GM21529 (cell line): ENCODE measurements at regions not wholly inside any gene's neighbourhood (a gene's known extent, or its start where the extent isn't known, plus 50 kb on each side); places are given as distances from the start of the nearest gene placed in this dataset.
"Not testable (repeated sequence)": the region's sequence is repeated elsewhere in the genome, so short reads cannot be mapped to it uniquely, and the experiment has no call there.

Source experiments
- ATAC-seq: cut with Tn5 transposase; IDR thresholded peaks from one replicate; pipeline ENCODE4 v1.9.1; 2021; ENCODE audit not compliant: unreplicated experiment

DNA sequence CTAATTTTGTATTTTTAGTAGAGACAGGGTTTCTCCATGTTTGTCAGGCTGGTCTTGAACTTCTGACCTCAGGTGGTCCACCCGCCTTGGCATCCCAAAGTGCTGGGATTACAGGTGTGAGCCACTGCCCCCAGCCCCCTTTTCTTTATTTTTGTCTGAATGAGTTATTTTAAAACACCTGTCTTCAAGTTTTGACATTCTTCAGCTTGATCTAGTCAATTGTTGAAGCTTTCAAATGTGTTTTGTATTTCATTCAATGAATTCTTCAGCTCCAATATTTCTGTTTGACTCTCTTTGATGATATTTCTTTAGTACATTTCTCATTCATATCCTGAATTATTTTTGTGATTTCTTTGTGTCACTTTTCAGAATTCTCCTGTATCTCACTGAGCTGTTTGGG, 486.2 kb downstream of the DMAC1 start:
- no peak for ATAC-seq

DNA sequence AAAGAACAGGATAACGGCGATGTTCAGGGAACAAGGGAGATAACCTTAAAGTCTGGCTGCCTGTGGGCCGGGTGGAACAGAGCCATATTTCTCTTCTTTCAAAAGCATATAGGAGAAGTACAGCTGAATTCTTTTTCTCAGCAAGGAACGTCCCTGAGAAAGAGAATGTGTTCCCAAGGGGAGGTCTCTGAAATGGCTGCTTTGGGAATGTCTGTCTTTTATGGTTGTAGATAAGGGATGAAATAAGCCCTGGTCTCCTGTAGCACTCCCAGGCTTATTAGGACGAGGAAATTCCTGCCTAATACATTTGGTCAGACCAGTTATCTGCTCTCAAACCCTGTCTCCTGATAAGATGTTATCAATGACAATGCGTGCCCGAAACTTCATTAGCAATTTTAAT, 490.5 kb downstream of the DMAC1 start:
- ATAC-seq: not testable (repeated sequence)

DNA sequence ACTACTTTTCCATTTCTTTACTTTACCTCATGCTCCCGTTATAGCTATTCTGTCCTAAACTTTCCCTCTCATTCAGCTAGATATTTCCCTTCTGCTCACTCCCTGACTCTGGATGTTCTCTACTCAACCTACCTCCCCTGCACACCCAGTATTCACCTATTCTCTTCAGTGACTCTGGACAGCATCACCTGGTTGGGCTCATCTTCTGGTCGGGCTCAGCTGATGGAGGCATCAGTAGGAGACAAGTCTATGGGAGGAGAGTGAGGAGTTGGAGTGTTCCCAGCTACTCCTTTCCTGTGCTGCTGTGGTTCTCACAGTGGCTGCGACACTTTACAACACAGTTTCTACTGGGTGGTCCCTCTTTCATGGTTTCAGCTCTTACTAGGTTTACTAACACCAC, 493.9 kb downstream of the DMAC1 start:
- ATAC-seq: no peak

DNA sequence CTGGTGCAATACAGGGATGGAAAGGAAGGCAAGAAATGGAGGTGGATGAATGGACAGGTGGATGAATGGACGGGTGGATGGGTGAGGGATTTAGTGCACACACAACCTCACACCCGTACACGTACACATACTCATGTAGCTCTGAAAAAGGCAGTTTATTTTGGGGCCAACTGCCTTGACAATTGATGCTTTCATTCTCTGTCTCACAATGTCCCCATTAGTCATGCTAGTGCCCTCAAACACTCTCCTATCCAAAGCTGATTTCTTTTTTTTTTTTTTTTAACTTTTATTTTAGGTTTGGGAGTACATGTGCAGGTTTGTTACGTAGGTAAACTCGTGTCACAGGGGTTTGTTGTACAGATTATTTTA, 495.0 kb downstream of the DMAC1 start:
- no peak for ATAC-seq

DNA sequence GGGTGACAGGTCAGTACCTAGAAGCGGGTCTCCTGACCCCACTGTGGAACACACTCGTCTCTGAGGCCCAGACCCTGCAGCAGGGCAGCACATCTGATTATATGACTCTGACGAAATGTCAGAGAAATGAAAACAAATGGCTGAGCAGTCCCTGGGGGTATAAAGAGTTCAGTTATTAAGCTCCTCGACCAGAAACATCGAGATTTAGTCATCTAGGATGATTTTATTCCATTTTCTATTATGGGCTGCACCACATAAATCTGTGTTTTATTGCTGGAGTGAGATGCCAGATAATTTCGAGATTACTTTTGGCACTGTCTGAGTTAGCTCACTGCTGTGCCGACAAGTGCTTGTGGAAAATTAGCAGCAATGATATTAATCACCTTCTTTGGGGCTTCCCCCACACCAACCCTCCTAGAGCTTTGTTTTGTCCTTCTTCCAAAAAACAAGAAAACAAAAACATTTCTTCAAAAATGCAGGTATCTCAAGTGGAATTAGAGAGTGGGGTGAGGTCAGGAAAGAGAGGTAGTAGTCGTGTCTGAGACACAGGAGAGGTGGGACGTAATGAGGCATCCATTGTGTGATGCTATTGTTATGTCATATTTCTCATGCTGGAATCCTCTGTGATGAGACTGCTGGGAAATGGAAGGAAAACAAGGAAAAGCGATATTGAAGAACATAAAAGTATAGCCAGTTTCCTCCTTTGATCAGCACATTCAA, 495.5 kb downstream of the DMAC1 start:
- no peak for ATAC-seq

DNA sequence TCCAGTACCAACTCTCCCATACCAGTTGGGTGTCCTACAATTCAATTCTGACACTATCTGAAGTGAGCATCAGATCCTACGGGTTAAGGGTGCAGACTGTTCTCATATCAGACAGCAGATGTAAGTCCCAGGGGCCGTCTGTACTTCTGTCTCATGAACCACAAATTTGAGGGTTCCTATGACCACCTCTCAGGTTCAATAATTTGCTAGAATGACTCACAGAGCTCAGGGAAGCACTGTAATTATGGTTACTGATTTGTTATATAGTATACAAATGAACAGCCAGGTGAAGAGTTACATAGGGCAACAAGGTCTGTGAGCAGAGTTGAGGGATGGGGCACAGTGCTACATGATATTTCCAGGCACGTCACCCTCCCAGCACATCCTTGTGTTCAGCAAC, 499.1 kb downstream of the DMAC1 start:
- peak; percentile 21 for ATAC-seq

DNA sequence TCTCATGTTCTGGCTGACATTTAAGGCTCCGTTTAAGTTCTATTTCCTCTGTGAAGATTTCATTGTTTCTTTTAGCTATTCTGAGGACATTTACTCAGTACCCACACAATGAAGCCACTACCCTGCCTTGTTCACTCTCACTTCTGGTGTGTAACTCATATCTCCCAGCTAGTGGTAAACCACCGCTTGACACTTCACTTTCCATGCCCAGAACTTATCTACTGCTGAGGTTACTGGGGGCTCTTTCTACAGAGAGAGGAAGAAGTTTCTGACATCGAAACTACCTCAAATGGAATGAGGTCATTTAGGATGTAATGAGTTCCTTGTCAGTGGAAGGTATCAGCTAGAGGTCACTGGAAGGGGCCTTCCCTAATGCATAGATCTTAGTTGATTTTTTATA, 501.5 kb downstream of the DMAC1 start:
- peak; percentile 99 for ATAC-seq

DNA sequence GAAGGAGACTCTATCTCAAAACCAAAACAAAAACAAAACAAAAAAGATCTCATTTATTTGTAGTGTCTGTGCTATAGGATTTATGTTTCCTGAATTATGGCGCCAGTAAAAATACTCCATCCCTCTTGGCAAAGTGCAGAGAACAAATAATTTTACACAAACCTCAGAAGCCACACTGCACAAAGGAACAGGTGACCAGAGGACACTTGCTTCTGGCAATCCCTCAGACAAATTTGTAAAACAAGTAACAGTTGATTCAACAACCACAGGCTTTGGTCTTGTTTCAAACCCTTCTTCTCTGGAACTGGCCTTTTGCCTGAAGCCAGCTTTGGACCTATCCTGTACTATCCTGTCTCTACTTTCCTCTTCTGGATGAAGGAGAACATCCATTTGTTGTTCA, 502.1 kb downstream of the DMAC1 start:
- ATAC-seq: no peak

DNA sequence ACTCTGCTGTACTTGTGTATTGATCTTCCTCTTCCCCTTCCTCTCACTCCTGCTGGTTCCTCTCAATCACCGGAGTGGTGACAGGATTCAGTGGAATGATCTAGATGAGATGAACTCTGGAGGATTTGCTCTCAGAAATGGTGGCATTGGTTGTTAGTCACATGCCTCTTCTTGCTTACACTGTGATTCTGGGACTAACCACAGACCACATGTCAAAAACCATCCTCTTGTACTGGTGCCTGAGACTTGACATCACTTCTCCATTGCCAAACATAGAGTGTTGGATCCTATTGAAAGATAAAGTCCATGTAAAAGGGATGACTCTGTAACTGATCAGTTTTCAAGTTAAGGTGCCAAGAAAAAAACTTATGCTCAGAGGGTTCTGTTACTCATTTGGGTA, 506.5 kb downstream of the DMAC1 start:
- ATAC-seq: no peak

DNA sequence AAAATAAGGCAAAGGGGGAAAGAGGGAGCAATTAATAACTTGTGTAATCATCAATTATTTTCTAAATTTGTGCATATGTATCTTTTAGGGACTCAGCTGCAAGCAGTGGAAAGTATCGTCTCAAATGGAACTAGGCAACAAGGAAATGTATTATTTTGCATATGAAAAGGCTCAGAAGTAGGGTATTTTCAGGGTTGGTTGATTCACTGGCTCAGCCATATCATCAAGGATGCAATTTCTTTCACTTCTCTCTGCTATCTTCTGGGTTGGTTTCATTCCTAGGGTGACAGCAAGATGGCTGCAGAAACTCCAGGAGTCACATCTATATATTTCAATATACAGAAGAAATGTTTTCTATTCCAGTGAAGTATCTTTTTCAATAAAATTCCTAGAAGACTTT, 509.8 kb downstream of the DMAC1 start:
- peak; percentile 74 for ATAC-seq

DNA sequence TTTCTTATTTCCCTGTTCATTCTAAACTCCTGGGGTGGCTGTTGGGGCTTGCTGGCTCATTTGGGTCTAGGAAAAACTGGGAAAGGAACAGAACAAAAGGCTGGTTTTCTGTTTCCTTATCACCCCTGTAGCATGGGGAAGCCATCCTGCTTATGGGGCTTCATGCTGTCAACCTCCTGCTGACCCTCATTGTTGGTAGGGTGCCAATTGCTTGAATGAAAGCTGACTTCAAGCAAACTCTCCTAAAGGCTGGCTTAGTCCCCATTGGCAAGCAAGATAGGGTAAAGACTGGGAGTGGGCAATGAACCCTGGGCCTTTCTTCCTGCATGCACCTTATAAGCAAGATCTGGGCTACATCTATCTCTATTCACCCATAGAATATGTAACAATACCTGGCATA, 511.6 kb downstream of the DMAC1 start:
- no peak for ATAC-seq

DNA sequence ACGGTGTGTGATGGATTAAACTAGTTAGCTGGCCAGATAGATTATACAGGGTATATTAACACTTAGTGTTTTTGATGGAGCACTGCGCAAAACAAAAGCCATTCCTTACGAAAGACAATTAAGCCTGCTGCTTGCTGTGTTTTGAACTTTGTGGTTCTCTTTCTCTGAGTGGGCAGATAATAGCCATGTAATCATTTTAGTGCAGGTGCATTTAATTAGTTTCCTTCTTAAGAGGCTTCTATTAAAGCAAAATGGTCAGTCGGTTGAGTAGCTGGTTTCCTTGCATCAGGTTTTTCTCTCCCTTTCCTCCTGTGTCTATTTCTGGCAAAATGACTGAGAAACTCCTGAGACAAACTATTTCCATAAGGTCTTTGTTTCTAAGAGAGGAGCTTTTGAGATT, 512.5 kb downstream of the DMAC1 start:
- no peak for ATAC-seq

DNA sequence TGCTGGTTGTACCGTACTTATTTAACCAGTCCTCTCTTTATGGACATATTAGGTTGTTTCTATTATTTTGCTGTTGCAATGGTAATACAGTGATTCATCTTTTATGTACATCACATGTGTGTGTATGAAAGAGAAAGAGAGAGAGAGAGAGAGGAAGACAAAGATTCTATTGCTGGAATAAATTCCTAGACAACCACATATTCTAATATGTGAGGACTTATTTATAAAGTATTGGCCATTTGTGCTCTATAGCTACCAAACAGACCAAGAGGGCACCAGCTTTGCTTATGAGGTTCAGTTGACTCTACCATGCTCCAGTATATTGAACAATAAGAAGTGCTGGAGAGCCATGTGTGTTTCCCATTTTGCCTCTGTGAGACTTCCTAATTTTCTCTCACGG, 513.5 kb downstream of the DMAC1 start:
- no peak for ATAC-seq

DNA sequence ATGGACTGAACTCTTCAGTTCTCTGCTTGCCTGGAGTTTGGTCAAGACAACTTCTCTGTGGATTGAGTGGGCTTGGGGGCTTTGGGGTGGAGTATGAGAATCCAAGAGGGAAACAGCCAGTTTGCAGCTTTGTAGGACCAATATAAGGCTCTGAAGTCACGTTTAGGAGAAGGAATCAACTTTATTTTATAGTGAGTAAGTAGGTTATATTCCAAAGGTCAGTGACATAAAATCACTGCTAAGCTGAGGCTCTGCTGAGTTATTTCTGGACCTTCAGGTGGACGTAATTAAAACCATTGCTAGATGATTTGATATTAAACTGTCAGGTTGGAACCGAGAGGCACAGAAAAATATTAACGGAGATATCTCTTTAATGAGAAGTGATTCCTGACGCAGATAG, 514.4 kb downstream of the DMAC1 start:
- ATAC-seq: no peak

DNA sequence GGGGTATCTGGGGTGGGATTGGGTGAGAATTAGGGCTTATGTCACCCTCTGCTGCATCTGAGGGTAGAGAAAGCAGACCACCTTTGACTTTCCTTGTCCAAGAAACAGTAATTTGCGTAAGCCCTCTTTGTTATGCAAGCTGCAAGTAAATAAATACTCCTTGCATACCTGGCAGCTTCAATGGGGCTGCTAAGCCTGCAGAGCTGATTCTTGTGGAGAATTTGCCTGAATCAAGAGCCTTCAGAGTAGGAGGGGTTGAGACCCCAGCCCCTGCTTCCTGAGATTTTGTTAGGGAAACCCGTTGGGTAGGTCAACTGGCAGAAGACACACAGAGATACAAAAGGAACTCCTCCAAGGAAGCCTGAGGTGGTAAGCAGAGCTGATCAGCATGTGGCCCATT, 515.1 kb downstream of the DMAC1 start:
- no peak for ATAC-seq

DNA sequence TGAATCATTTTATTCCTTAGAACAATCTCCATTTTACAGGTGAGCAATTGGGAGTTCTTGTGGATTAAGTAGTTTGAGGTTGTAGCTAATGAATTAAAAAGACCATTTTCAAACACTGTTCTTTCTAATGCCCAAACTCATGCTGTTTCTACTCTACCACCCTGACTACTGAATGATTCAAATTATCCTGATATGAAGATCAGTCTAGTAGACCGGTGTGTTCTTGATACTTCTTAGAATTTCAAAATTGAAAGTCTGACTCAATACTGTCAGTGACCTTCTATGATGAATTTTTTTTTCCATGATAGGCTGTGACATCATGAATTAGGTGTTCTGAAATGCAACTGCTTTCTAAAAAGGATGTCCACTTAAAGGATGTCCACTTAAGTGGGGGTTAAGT, 515.5 kb downstream of the DMAC1 start:
- no peak for ATAC-seq

DNA sequence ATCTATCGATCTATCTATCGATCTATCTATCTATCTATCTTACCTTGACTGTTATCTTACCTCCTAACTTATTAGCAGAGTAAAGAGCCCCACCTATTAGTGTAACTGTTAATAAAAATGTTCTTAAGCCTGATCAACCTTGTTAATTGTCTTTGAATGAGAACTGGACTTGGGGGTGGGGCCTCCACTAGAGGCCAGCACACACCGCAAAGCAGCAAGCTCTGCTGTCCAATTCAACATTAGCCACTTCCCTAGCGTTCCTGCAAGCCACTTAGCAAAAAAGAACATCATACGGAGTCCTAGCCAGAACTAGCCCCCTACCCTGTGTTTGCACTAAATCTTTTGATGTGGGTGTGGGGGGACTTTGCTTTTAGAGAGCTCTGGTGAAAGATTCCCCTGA, 515.8 kb downstream of the KDM4C start:
- ATAC-seq: no peak

DNA sequence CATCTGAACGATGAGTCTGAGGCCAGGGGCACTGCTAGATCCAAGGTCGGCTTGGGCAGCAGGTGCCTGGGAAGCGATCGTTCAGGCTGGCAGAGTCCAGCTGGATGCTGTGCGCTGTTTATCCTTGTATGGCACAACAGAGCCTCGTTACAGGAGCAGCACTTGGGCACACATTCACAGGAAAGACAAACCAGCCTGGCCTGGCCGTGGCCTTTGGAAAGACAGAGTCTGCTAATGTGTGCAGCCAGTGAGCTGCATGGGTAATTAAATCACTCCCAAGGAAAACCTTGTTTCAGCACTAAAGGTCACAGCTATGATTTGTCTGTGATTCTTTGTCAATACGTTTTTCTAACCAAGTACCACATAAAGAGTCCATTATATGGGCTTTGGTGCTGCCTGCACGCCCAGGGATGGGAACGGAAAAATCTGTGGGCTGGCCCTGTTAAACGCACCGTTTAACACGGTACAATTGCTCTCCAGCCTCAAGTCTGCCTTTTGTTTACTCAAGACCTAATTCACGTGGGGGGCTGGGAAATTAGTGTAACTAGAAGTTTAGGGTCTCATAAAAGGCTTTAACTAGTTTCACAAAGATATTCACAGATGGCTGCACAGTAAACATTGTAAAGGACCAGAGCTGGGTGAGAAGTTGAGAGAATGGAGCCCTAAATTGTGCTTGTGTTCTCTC, 509.3 kb downstream of the KDM4C start:
- no peak for ATAC-seq

DNA sequence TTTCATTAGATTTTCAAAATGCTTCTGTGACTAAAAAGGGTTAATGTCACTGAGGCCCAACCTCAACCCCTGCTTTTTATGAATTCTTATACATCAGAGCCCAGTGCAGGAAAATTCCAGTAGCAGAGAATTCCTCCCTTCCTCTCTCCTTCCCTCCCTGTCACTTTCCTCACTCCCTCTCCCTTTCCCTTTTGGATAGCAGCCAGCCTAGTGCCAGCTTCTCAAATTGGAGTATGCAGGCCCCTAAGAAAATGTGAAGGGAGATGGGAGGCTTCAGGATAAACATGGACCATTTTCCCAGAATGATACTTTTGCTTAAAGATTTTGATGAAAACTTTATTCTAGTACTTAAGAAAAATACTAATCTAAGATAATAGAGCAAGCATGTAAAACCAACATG, 507.4 kb downstream of the KDM4C start:
- no peak for ATAC-seq

DNA sequence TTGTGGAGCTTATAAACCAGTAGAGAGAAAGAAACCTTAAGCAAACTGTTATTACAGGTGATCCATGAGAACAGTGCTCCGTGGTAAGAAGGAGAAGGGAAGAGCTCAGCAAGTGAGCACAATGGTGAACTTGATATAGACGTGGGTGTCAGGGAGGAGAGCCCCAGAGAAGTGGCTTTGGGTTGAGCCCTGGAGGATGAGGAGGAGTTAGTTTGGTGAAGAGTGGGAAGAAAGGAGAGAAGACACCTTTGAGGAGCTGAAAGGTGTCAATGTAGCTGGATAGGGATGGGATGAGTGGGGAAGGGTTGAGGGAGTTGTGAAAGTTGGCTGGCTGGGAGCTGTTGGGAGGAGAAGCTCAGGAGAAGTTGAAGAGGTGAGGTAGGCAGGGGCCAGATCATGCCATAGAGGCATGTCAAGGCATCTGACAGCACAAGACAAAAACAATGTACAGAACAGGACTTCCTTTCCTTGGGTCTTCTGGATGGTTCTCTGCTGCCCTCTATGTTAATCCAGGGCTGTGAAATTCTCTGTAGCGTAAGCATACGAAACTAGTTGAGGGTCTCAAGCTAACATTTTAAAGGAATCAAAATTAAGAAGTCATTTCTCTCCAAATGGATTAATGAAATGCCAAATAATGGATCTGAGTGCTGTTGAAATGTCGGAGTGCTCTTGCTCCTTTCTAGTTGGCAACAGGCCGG, 501.9 kb downstream of the KDM4C start:
- no peak for ATAC-seq

DNA sequence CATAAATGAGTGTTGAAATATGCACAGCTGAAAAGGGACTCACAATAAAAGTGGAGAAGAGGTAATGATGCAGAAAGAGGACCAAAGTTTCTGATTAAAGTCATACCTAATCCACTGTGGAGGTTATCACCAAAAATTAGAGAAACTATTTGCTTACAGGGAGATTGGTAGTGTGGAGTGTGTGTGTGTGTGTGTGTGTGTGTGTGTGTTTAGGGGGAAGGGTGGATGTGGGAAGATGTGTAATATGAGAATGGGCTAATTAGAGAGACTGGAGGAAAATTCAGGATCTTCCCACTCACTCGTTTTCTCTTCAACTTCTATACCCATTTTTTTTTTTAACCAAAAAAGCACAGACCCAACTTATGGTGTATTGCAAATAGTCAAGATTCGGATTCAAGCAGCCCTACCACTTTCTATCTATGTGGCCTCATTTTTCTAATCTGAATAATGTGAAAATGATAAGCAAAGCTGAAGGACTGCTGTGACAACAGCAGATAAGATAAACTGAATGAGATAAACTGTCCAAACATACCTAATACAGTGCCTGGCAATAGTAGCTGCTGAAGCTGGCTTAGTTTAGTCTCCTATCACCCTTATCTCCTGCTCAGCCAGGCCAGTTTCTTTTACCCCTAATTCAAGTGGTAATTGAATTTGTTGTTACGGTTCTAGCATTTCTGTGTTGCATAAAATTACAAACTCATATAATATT, 501.1 kb downstream of the KDM4C start:
- no peak for ATAC-seq
